ENCODE measurements at regions not wholly inside any gene's neighbourhood (a gene's known extent, or its start where the extent isn't known, plus 50 kb on each side); places are given as distances from the start of the nearest gene placed in this dataset.

- TF ChIP-seq CTCF (IDR thresholded peaks at IDR 0.05; ENCODE audit: extremely low read depth in 1 of 2, insufficient read depth in 1 of 2, low read depth in 1 of 2, low read length in 2 of 2) (no peak), POLR2A (IDR thresholded peaks at IDR 0.05; ENCODE audit: low read depth, low read length) (no peak), EZH2 (IDR thresholded peaks at IDR 0.05; ENCODE audit: borderline replicate concordance, low read depth, low read length, severe bottlenecking) (no peak), POLR2AphosphoS5 (IDR thresholded peaks at IDR 0.05; ENCODE audit: insufficient read depth, low read depth, low read length) (no peak), MYC (IDR thresholded peaks at IDR 0.05; ENCODE audit: low read depth, low read length) (no peak), JUN (IDR thresholded peaks at IDR 0.05; ENCODE audit: borderline replicate concordance, insufficient read depth, insufficient read length, low read depth) (no peak), MAX (IDR thresholded peaks at IDR 0.05; ENCODE audit: insufficient read depth, insufficient read length) (no peak), FOS (IDR thresholded peaks at IDR 0.05; ENCODE audit: borderline replicate concordance, insufficient read depth, low read length) (no peak)
Measured at GRCh38 chr12:24206621-24207020, 257.2 kb upstream of the SOX5 start.
